ENCODE measurements at regions not wholly inside any gene's neighbourhood (a gene's known extent, or its start where the extent isn't known, plus 50 kb on each side); places are given as distances from the start of the nearest gene placed in this dataset.

DNA sequence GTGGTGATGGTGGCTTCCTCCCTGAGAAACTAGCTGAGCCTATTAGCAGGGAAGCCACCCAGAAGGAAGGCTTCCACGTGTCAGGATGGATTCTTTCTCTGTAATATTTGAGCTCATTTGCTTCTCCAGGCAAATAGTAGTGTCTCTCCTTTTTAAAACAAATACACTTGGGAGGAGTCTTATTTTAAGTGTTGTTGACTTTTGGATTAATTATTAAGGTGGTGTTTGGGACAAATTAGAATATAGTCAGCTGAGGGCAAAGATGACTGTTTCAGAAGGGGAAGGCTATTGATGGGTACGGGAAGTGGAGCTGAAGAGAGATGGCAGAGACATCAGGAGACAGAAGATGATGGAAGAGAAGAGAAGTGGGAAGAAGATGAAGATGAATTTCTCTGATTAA is 119.8 kb upstream of the PHACTR1 start (continued):
- no peak for TF ChIP-seq RBBP5 (IDR thresholded peaks at IDR 0.05; ENCODE audit: borderline replicate concordance, low read depth, low read length)

Data from H1 (cell line).